SK-N-SH treated with all-trans-retinoic acid at 6 μM for 48 hours (cell line): ENCODE measurements at regions not wholly inside any gene's neighbourhood (a gene's known extent, or its start where the extent isn't known, plus 50 kb on each side); places are given as distances from the start of the nearest gene placed in this dataset.

Source experiments
- ATAC-seq: fragments of 200-7000 bp; cut with Tn5 transposase; 3 replicates; pipeline ENCODE4 v1.9.1; 2020; ENCODE audit warnings: mild to moderate bottlenecking, moderate library complexity
- ARNTL ChIP-seq: fragments of 450-650 bp; formaldehyde crosslinking; IDR thresholded peaks from 2 replicates; pipeline ENCODE4 v1.5.0; 2020; ENCODE audit warnings: low read depth, mild to moderate bottlenecking, moderate library complexity, borderline replicate concordance
- BACH2 ChIP-seq: fragments of 250-450 bp; sonication (Bioruptor Pico); IDR thresholded peaks from 2 replicates; pipeline ENCODE4 v1.9.0; 2021; ENCODE audit warnings: mild to moderate bottlenecking, borderline replicate concordance
- CSDC2 ChIP-seq: fragments of 250-450 bp; sonication (Bioruptor Pico); IDR thresholded peaks from 2 replicates; pipeline ENCODE4 v1.5.0; 2020; ENCODE audit warnings: mild to moderate bottlenecking, moderate library complexity
- CSRNP3 ChIP-seq: fragments of 250-450 bp; sonication (Bioruptor Pico); IDR thresholded peaks from 2 replicates; pipeline ENCODE4 v1.5.1; 2021; ENCODE audit warnings: mild to moderate bottlenecking, moderate library complexity
- GLIS3 ChIP-seq: fragments of 250-450 bp; sonication (Bioruptor Pico); IDR thresholded peaks from 2 replicates; pipeline ENCODE4 v1.5.0; 2020; ENCODE audit warnings: mild to moderate bottlenecking, moderate library complexity
- ISL1 ChIP-seq: fragments of 250-450 bp; sonication (Bioruptor Pico); IDR thresholded peaks from 2 replicates; pipeline ENCODE4 v2.1.2; 2022; ENCODE audit warnings: mild to moderate bottlenecking, moderate library complexity
- OSR1 ChIP-seq: fragments of 250-450 bp; sonication (Bioruptor Pico); IDR thresholded peaks from 2 replicates; pipeline ENCODE4 v1.8.0; 2022; ENCODE audit warnings: moderate library complexity, mild to moderate bottlenecking, inconsistent platforms
- PATZ1 ChIP-seq: fragments of 250-450 bp; sonication (Bioruptor Pico); IDR thresholded peaks from 2 replicates; pipeline ENCODE4 v1.8.0; 2020; ENCODE audit warnings: mild to moderate bottlenecking, moderate library complexity, borderline replicate concordance
- POU6F1 ChIP-seq: fragments of 250-450 bp; sonication (Bioruptor Pico); IDR thresholded peaks from 2 replicates; pipeline ENCODE4 v1.8.0; 2021; ENCODE audit warnings: low read depth, mild to moderate bottlenecking, moderate library complexity, borderline replicate concordance
- PPARA ChIP-seq: fragments of 250-450 bp; sonication (Bioruptor Pico); IDR thresholded peaks from 2 replicates; pipeline ENCODE4 v1.5.0; 2020; ENCODE audit warnings: mild to moderate bottlenecking, borderline replicate concordance
- RARB ChIP-seq: fragments of 250-450 bp; sonication (Bioruptor Pico); IDR thresholded peaks from 2 replicates; pipeline ENCODE4 v1.8.0; 2021; ENCODE audit warnings: mild to moderate bottlenecking, moderate library complexity
- SNAI2 ChIP-seq: fragments of 250-450 bp; sonication (Bioruptor Pico); IDR thresholded peaks from 2 replicates; pipeline ENCODE4 v1.5.0; 2020; ENCODE audit warnings: mild to moderate bottlenecking, moderate library complexity
- TCF4 ChIP-seq: fragments of 250-450 bp; sonication (Bioruptor Pico); IDR thresholded peaks from 2 replicates; pipeline ENCODE4 v1.8.0; 2021; ENCODE audit warnings: mild to moderate bottlenecking, moderate library complexity, borderline replicate concordance
- TOX ChIP-seq: fragments of 250-450 bp; sonication (Bioruptor Pico); IDR thresholded peaks from 2 replicates; pipeline ENCODE4 v1.8.0; 2021; ENCODE audit warnings: mild to moderate bottlenecking, moderate library complexity, borderline replicate concordance
- TSHZ2 ChIP-seq: fragments of 250-450 bp; sonication (Bioruptor Pico); IDR thresholded peaks from 2 replicates; pipeline ENCODE4 v1.5.0; 2020; ENCODE audit warnings: mild to moderate bottlenecking, moderate library complexity
- ZC3H10 ChIP-seq: fragments of 250-450 bp; sonication (Bioruptor Pico); IDR thresholded peaks from 2 replicates; pipeline ENCODE4 v1.5.1; 2021; ENCODE audit warnings: mild to moderate bottlenecking, moderate library complexity
- ZFP3 ChIP-seq: fragments of 250-450 bp; sonication (Bioruptor Pico); IDR thresholded peaks from 2 replicates; pipeline ENCODE4 v1.5.0; 2020; ENCODE audit warnings: mild to moderate bottlenecking, moderate library complexity
- ZFP30 ChIP-seq: fragments of 450-650 bp; formaldehyde crosslinking; IDR thresholded peaks from 2 replicates; pipeline ENCODE4 v1.5.0; 2022; ENCODE audit warnings: mild to moderate bottlenecking, moderate library complexity
- ZNF565 ChIP-seq: fragments of 450-650 bp; formaldehyde crosslinking; conservative IDR thresholded peaks from 2 replicates; pipeline ENCODE4 v1.5.0; 2020; ENCODE audit warnings: low read depth, mild to moderate bottlenecking, moderate library complexity
- ZNF70 ChIP-seq: fragments of 450-650 bp; formaldehyde crosslinking; IDR thresholded peaks from 2 replicates; pipeline ENCODE4 v1.5.0; 2020; ENCODE audit warnings: mild to moderate bottlenecking, moderate library complexity
- ZNF8 ChIP-seq: fragments of 450-650 bp; formaldehyde crosslinking; IDR thresholded peaks from 2 replicates; pipeline ENCODE4 v1.5.0; 2020; ENCODE audit warnings: mild to moderate bottlenecking, moderate library complexity

DNA sequence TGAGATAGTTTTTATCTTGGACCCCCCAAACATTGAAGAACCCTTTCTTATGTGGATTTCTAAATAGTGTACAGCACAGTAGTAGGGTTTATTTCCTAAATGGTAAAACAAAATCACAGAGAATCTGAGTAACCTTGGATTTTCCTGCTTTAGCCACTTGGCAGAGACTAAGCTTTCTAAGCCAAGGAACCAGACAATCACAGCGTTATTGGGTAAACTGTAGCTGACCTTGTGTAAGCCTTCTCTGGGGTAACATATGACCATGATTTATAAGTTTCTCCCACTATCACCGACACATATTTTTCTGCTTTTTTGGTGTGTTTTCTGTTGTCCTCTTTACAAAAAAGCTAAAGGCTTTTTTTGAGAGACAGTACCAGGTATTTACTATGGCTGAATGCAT, 136.3 kb upstream of the PZP start:
- TF ChIP-seq ZNF565 (no peak), ZNF8 (CRISPR knock-in tag) (no peak), TOX (no peak), PPARA (CRISPR knock-in tag) (no peak), ZNF70 (CRISPR knock-in tag) (no peak), ARNTL (CRISPR knock-in tag) (no peak), TCF4 (CRISPR knock-in tag) (no peak), TSHZ2 (CRISPR knock-in tag) (no peak), RARB (no peak), CSRNP3 (CRISPR knock-in tag) (no peak), ZFP30 (CRISPR knock-in tag) (no peak), BACH2 (CRISPR knock-in tag) (no peak)
- ATAC-seq: no peak

DNA sequence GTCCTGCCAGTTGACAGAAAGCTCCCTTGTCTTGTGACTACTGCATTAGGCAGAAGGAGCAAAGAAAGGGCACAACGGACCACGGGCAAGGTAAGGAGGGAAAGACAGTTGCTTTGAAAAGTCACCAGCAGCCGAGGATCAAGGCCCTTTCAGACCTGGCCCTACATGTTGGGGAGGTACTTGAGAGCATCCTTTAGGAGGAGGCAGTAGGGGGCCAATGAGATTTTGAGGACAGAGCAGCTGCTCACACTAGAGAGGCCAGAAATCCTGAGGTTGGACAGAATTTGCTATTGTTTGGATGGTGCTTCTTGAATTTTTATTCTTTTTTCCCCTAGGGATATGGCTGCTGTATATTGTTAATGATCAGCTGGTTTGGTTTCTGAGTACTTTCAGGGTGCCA, 135.5 kb upstream of the PZP start:
- no peak for TF ChIP-seq ZNF565
- no peak for TF ChIP-seq PATZ1 (CRISPR knock-in tag)
- no peak for TF ChIP-seq ZNF8 (CRISPR knock-in tag)
- TF ChIP-seq ZFP30 (CRISPR knock-in tag): no peak
- TF ChIP-seq TCF4 (CRISPR knock-in tag): no peak
- TF ChIP-seq TOX: no peak
- no peak for TF ChIP-seq ISL1 (CRISPR knock-in tag)
- TF ChIP-seq CSRNP3 (CRISPR knock-in tag): no peak
- TF ChIP-seq ZFP3: no peak
- TF ChIP-seq CSDC2: no peak
- ATAC-seq: no peak

- ATAC-seq: no peak
- TF ChIP-seq ZNF70 (CRISPR knock-in tag) (no peak), ISL1 (CRISPR knock-in tag) (no peak), PATZ1 (CRISPR knock-in tag) (no peak), OSR1 (CRISPR knock-in tag) (no peak), ARNTL (CRISPR knock-in tag) (no peak), TSHZ2 (CRISPR knock-in tag) (no peak), ZC3H10 (CRISPR knock-in tag) (no peak), SNAI2 (CRISPR knock-in tag) (no peak), CSDC2 (no peak), GLIS3 (no peak), CSRNP3 (CRISPR knock-in tag) (no peak), POU6F1 (CRISPR knock-in tag) (no peak), PPARA (CRISPR knock-in tag) (no peak)
Measured at GRCh38 chr12:9342614-9343353, 134.6 kb upstream of the PZP start.
